ENCODE measurements at regions not wholly inside any gene's neighbourhood (a gene's known extent, or its start where the extent isn't known, plus 50 kb on each side); places are given as distances from the start of the nearest gene placed in this dataset.
"Not testable (repeated sequence)": the region's sequence is repeated elsewhere in the genome, so short reads cannot be mapped to it uniquely, and the experiment has no call there.

DNA sequence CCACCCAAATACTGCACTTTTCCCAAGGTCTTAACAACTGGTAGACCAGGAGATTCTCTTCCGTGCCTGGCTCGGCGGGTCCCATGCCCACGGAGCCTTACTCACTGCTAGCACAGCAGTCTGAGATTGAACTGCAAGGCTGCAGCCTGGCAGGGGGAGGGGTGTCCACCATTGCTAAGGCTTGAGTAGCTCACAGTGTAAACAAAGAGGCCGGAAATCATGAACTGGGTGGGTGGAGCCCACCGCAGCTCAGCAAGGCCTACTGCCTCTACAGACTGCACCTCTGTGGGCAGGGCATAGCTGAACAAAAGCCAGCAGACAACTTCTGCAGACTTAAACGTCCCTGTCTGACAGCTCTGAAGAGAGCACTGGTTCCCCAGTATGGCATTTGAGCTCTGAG is 124.3 kb upstream of the MROH9 start:
- H3K4me1 Mint-ChIP-seq; H3K27ac ChIP-seq (ENCODE audit: low read depth); H3K79me2 ChIP-seq (replicated peaks; ENCODE audit: insufficient read depth); ATAC-seq; H3K9me3 Mint-ChIP-seq; H3F3A ChIP-seq (replicated peaks; ENCODE audit: low read depth); H3K27me3 ChIP-seq (ENCODE audit: insufficient read depth); H3K4me2 ChIP-seq; H3K36me3 ChIP-seq (ENCODE audit: insufficient read depth); H3K36me3 Mint-ChIP-seq (ENCODE audit: low read depth); H3K27ac Mint-ChIP-seq; H4K20me1 ChIP-seq (replicated peaks; ENCODE audit: insufficient read depth); H3K4me1 ChIP-seq (ENCODE audit: insufficient read depth); H3K9me2 ChIP-seq (ENCODE audit: insufficient read depth); H3K27me3 Mint-ChIP-seq (ENCODE audit: insufficient read depth, low read depth, poor library complexity); H3K4me3 ChIP-seq; H3K4me3 Mint-ChIP-seq; H2AFZ ChIP-seq; DNase-seq (ENCODE audit: low spot score): not testable (repeated sequence)

DNA sequence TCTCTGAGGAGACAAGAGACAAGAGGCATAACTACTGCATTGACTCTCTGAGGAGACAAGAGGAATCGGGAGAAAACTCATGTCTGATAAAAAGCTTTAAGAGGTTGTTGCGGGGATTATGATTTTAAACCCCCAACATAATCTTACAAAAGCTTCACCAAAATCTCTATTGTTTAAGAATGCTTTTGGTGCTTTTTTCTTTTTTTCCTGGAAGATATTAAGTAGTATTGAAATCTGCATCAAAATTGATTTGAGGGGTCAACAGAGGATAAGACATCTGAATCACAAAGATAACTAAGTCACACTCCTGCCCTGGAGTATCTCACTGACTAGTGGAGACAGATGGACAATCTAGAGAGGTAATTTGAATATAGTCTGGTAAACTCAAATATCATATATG is 115.6 kb upstream of the MROH9 start:
- no peaks in the 10 kb centered on the region; the same call in 2 of the 3 replicates for H3K9me3 Mint-ChIP-seq
- H3K27ac ChIP-seq (ENCODE audit: low read depth) = no peak overlapping the region
- H3K4me1 Mint-ChIP-seq = peaks cover 8% of the 10 kb centered on the region; the same call in 2 of the 3 replicates
- H3K4me1 ChIP-seq (ENCODE audit: insufficient read depth) = no peaks in the 10 kb centered on the region
- no peaks in the 10 kb centered on the region for H4K20me1 ChIP-seq (replicated peaks; ENCODE audit: insufficient read depth)
- no peaks in the 10 kb centered on the region; the same call in 1 of the 2 replicates for H3K36me3 ChIP-seq (ENCODE audit: insufficient read depth)
- H3F3A ChIP-seq (replicated peaks; ENCODE audit: low read depth) = no peaks in the 10 kb centered on the region
- no peaks in the 10 kb centered on the region for H3K79me2 ChIP-seq (replicated peaks; ENCODE audit: insufficient read depth)
- ATAC-seq (no peak), DNase-seq (ENCODE audit: low spot score) (no peak)
- no peak overlapping the region for H3K4me3 Mint-ChIP-seq
- no peaks in the 10 kb centered on the region for H3K27me3 Mint-ChIP-seq (ENCODE audit: insufficient read depth, low read depth, poor library complexity)
- H3K9me2 ChIP-seq (ENCODE audit: insufficient read depth) = no peaks in the 10 kb centered on the region
- no peak overlapping the region for H3K4me3 ChIP-seq
- H2AFZ ChIP-seq = peak overlapping the region; percentile 66
- no peak overlapping the region for H3K4me2 ChIP-seq
- TF ChIP-seq ZNF331 (CRISPR knock-in tag; IDR thresholded peaks at IDR 0.05; ENCODE audit: low read depth) = no peak
- no peak for TF ChIP-seq ZNF114 (CRISPR knock-in tag; IDR thresholded peaks at IDR 0.05)
- no peaks in the 10 kb centered on the region; the same call in 2 of the 3 replicates for H3K36me3 Mint-ChIP-seq (ENCODE audit: low read depth)
- H3K27me3 ChIP-seq (ENCODE audit: insufficient read depth) = no peaks in the 10 kb centered on the region
- H3K27ac Mint-ChIP-seq = no peak overlapping the region

DNA sequence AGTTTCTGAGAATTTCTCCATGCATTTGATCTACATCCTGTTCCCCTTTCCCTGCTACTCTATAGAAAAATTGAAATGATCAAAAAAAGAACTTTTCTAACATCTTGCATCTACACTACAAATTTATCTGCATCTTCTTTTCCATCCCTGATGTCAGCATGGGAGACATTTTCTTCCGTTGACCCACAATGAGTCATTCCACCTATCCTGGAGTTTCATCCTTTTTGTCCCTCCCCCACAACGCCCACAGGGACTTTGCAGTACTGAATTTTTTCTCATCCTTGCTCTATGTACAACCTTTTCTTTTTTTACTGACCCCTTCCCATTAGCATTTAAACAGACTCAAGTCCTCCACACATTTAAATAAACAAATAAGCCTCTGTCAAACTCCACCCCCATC is 112.2 kb upstream of the MROH9 start:
- Histone ChIP-seq H3K27me3 (ENCODE audit: insufficient read depth) (no peaks in the 10 kb centered on the region), H3K4me1 (ENCODE audit: insufficient read depth) (no peaks in the 10 kb centered on the region), H3K9me2 (ENCODE audit: insufficient read depth) (no peaks in the 10 kb centered on the region), H4K20me1 (replicated peaks; ENCODE audit: insufficient read depth) (no peaks in the 10 kb centered on the region), H3K4me2 (no peak overlapping the region), H2AFZ (no peak overlapping the region), H3K27ac (ENCODE audit: low read depth) (no peak overlapping the region), H3K36me3 (ENCODE audit: insufficient read depth) (no peaks in the 10 kb centered on the region; the same call in 1 of the 2 replicates), H3K4me3 (no peak overlapping the region), H3F3A (replicated peaks; ENCODE audit: low read depth) (no peaks in the 10 kb centered on the region), H3K79me2 (replicated peaks; ENCODE audit: insufficient read depth) (no peaks in the 10 kb centered on the region)
- no peak for ATAC-seq
- H3K4me1 Mint-ChIP-seq = peaks cover 8% of the 10 kb centered on the region; the same call in 2 of the 3 replicates
- no peak overlapping the region for H3K27ac Mint-ChIP-seq
- no peaks in the 10 kb centered on the region for H3K36me3 Mint-ChIP-seq (ENCODE audit: low read depth)
- H3K4me3 Mint-ChIP-seq = no peak overlapping the region
- H3K27me3 Mint-ChIP-seq (ENCODE audit: insufficient read depth, low read depth, poor library complexity) = no peaks in the 10 kb centered on the region
- no peak for DNase-seq (ENCODE audit: low spot score)
- no peaks in the 10 kb centered on the region for H3K9me3 Mint-ChIP-seq
- TF ChIP-seq CREB1 (CRISPR knock-in tag; IDR thresholded peaks at IDR 0.05; ENCODE audit: low read depth) = no peak
- TF ChIP-seq, protein P1, sequence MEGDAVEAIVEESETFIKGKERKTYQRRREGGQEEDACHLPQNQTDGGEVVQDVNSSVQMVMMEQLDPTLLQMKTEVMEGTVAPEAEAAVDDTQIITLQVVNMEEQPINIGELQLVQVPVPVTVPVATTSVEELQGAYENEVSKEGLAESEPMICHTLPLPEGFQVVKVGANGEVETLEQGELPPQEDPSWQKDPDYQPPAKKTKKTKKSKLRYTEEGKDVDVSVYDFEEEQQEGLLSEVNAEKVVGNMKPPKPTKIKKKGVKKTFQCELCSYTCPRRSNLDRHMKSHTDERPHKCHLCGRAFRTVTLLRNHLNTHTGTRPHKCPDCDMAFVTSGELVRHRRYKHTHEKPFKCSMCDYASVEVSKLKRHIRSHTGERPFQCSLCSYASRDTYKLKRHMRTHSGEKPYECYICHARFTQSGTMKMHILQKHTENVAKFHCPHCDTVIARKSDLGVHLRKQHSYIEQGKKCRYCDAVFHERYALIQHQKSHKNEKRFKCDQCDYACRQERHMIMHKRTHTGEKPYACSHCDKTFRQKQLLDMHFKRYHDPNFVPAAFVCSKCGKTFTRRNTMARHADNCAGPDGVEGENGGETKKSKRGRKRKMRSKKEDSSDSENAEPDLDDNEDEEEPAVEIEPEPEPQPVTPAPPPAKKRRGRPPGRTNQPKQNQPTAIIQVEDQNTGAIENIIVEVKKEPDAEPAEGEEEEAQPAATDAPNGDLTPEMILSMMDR (conservative IDR thresholded peaks at IDR 0.05; ENCODE audit: low read depth in 2 of 2) = no peak
- no peak for TF ChIP-seq ZNF114 (CRISPR knock-in tag; IDR thresholded peaks at IDR 0.05)
- TF ChIP-seq STAT1 (IDR thresholded peaks at IDR 0.05; ENCODE audit: unreplicated experiment) = no peak
- no peak for TF ChIP-seq POLR2AphosphoS5 (IDR thresholded peaks at IDR 0.05; ENCODE audit: low read depth)
- TF ChIP-seq, protein P2, sequence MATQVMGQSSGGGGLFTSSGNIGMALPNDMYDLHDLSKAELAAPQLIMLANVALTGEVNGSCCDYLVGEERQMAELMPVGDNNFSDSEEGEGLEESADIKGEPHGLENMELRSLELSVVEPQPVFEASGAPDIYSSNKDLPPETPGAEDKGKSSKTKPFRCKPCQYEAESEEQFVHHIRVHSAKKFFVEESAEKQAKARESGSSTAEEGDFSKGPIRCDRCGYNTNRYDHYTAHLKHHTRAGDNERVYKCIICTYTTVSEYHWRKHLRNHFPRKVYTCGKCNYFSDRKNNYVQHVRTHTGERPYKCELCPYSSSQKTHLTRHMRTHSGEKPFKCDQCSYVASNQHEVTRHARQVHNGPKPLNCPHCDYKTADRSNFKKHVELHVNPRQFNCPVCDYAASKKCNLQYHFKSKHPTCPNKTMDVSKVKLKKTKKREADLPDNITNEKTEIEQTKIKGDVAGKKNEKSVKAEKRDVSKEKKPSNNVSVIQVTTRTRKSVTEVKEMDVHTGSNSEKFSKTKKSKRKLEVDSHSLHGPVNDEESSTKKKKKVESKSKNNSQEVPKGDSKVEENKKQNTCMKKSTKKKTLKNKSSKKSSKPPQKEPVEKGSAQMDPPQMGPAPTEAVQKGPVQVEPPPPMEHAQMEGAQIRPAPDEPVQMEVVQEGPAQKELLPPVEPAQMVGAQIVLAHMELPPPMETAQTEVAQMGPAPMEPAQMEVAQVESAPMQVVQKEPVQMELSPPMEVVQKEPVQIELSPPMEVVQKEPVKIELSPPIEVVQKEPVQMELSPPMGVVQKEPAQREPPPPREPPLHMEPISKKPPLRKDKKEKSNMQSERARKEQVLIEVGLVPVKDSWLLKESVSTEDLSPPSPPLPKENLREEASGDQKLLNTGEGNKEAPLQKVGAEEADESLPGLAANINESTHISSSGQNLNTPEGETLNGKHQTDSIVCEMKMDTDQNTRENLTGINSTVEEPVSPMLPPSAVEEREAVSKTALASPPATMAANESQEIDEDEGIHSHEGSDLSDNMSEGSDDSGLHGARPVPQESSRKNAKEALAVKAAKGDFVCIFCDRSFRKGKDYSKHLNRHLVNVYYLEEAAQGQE (IDR thresholded peaks at IDR 0.05; ENCODE audit: unreplicated experiment) = no peak
- TF ChIP-seq NANOG (IDR thresholded peaks at IDR 0.05; ENCODE audit: borderline replicate concordance) = no peak

All from GM23338 (cell line).